OCI-LY3 (cell line): ENCODE measurements at regions not wholly inside any gene's neighbourhood (a gene's known extent, or its start where the extent isn't known, plus 50 kb on each side); places are given as distances from the start of the nearest gene placed in this dataset.
A peak's percentile ranks its signal among the peaks of the same experiment; 100 is the strongest.

Experiments
- H2AFZ ChIP-seq: fragments of 200-600, 300-600 bp; shearing (Covaris generic); 2 replicates; pipeline ENCODE4 v1.6.0; 2014; ENCODE audit warnings: antibody characterized with exemption, low read depth, low read length
- H3K27ac ChIP-seq: fragments of 200-600, 300-600 bp; sonication (generic); 2 replicates; pipeline ENCODE4 v1.5.1; 2014; ENCODE audit warnings: mild to moderate bottlenecking, low read length, moderate library complexity, mixed read lengths
- H3K27me3 ChIP-seq: fragments of 200-600, 300-600 bp; sonication (generic); 2 replicates; pipeline ENCODE4 v1.6.1; 2014; ENCODE audit warnings: low read depth, low read length, mixed read lengths
- H3K36me3 ChIP-seq: fragments of 200-600, 300-600 bp; sonication (generic); replicated peaks from 2 replicates; pipeline ENCODE3; 2014; ENCODE audit warnings: low read depth, low read length, mixed read lengths
- H3K4me1 ChIP-seq: fragments of 300-600, 200-600 bp; sonication (generic); 2 replicates; pipeline ENCODE4 v1.6.1; 2014; ENCODE audit warnings: low read length, mixed read lengths
- H3K4me2 ChIP-seq: fragments of 200-600, 300-600 bp; sonication (generic); 2 replicates; pipeline ENCODE4 v1.6.1; 2014; ENCODE audit warnings: low read length, mixed read lengths
- H3K4me3 ChIP-seq: fragments of 300-600, 200-600 bp; sonication (generic); 2 replicates; pipeline ENCODE4 v1.5.1; 2014; ENCODE audit warnings: antibody characterized with exemption, mild to moderate bottlenecking, low read length, moderate library complexity
- H3K79me2 ChIP-seq: fragments of 300-600, 200-600 bp; shearing (Covaris generic); 2 replicates; pipeline ENCODE4 v1.6.1; 2014; ENCODE audit warnings: mild to moderate bottlenecking, low read length, mixed read lengths
- H3K9ac ChIP-seq: fragments of 300-600, 200-600 bp; shearing (Covaris generic); 2 replicates; pipeline ENCODE4 v1.6.0; 2014; ENCODE audit warnings: mild to moderate bottlenecking, low read length, moderate library complexity
- H3K9me3 ChIP-seq: fragments of 200-600, 300-600 bp; shearing (Covaris generic); 2 replicates; pipeline ENCODE4 v1.6.1; 2014; ENCODE audit warnings: low read length, mixed read lengths; ENCODE audit not compliant: insufficient read depth
- H4K20me1 ChIP-seq: fragments of 200-600, 300-600 bp; sonication (generic); 2 replicates; pipeline ENCODE4 v1.6.1; 2016; ENCODE audit warnings: low read length, mixed read lengths; ENCODE audit not compliant: insufficient read depth
- EZH2phosphoT487 ChIP-seq: fragments of 200-600 bp; shearing (Covaris generic); IDR thresholded peaks from 2 replicates; pipeline ENCODE4 v1.6.1; 2018; ENCODE audit warnings: antibody characterized with exemption, mixed run types, low read depth
- TF ChIP-seq, protein P1 (sequence below): fragments of 200-600, 300-600 bp; sonication (generic); IDR thresholded peaks from 2 replicates; pipeline ENCODE4 v1.5.1; 2014; ENCODE audit warnings: antibody characterized with exemption, low read length, low read depth

DNA sequence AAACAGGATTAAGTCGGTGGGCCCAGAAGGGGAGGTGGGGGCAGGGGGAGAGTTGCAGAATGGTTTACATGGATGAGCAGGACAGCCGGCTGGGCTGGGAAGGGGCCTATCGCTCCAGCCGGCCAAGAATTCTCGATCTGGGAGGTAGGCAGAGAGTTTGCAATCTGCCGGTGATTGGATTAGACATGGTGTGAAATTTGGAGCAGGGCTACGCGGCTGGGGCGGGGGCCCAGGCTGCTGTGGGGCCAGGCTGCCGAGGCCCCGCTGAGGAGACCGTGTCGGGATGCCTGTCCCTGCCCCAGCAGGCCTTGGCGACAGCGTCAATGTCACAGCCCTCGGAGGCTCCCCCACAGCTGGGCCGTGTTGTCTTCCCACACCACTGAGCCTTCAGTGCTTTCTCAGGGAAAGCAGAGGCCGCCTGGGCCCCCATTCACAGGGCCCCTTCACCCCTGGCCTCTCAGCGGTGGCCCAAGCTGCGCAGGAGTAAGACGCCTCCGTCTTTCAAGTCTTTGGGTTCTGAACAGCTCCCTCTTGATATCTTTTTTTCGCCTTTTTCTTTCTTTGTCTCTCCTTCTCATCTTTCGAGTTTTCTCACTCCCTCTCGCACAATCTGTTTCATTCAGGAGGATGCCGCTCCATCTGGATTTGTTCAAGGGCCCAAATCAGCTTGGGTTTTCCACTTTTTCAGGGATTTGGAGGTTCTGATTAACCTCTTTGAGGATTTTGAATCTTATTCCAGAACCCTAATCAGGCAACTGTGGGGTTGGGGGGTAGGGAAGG, 117.5 kb upstream of the PARP11 start:
- Histone ChIP-seq H3K4me1 (peaks cover 20% of the 10 kb centered on the region), H2AFZ (no peak overlapping the region)
- TF ChIP-seq, protein P1, sequence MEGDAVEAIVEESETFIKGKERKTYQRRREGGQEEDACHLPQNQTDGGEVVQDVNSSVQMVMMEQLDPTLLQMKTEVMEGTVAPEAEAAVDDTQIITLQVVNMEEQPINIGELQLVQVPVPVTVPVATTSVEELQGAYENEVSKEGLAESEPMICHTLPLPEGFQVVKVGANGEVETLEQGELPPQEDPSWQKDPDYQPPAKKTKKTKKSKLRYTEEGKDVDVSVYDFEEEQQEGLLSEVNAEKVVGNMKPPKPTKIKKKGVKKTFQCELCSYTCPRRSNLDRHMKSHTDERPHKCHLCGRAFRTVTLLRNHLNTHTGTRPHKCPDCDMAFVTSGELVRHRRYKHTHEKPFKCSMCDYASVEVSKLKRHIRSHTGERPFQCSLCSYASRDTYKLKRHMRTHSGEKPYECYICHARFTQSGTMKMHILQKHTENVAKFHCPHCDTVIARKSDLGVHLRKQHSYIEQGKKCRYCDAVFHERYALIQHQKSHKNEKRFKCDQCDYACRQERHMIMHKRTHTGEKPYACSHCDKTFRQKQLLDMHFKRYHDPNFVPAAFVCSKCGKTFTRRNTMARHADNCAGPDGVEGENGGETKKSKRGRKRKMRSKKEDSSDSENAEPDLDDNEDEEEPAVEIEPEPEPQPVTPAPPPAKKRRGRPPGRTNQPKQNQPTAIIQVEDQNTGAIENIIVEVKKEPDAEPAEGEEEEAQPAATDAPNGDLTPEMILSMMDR, result no peak
- TF ChIP-seq EZH2phosphoT487, result no peak

DNA sequence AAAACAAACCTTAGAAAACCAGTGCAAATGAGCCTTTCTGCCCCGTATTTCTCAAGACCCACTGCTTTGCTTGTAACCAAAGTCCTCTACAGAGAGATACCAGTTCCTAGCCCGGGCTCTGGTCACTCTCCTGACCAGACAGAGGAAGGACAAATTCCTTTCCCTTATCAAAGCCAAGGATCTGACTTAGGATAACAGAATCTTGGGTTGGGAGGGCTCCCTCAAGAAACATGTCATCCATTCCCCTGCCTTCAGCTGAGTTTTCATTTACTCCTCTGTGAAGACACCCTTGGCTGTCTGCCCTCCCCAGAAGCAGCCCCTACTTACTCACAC, 116.0 kb upstream of the PARP11 start:
- no peak overlapping the region for H3K4me2 ChIP-seq
- no peak overlapping the region for H3K4me3 ChIP-seq
- TF ChIP-seq, protein P1, result no peak
- TF ChIP-seq EZH2phosphoT487, result no peak

More for the DNA sequence above, 117.5 kb upstream of the PARP11 start:
- Histone ChIP-seq H3K27me3 (peaks cover 39% of the 10 kb centered on the region), H3K79me2 (no peaks in the 10 kb centered on the region), H4K20me1 (no peaks in the 10 kb centered on the region), H3K9me3 (no peaks in the 10 kb centered on the region), H3K4me2 (no peak overlapping the region), H3K9ac (no peak overlapping the region), H3K4me3 (no peak overlapping the region), H3K27ac (no peak overlapping the region), H3K36me3 (no peaks in the 10 kb centered on the region)

DNA sequence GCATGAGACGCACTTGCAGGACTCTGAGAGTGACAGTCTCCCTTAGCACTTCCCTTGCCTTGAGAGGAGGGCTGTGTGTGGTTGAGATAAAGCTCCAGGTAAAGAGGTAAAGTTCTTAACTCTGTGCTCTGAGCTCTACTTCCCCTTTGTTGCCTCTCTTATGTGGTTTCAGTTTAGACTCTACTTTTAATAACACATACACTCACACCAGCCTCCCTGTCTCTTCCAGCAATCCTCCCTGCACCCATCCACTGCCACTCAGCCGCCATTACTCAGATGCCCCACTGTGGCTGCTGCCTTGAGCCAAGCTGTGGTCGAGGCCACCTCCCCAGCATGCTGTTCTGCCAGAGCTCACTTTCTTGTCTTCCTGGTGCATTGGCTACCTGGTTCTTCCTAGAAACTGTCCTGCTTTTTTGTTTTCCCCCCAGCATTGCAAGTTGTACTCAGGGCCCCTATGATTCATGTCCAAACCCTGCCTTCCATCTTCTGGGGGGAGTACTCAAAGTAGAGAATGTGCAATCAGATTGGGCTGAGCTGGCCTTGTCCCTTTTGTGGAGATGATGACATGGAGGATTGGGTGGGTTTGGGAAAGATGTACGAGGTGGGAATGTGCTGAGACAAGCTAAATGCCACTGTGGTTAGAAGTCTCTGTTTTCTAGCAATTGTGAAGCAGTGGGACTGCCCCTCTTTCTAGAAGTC, 115.5 kb upstream of the PARP11 start:
- H3K27ac ChIP-seq, result no peak overlapping the region
- peaks cover 15% of the 10 kb centered on the region for H3K4me1 ChIP-seq
- 0 out of 2 replicates have a peak, but pooled peaks cover 2% of the 10 kb centered on the region for H3K9me3 ChIP-seq
- H3K27me3 ChIP-seq, result peaks cover 32% of the 10 kb centered on the region
- no peak overlapping the region for H3K9ac ChIP-seq
- no peaks in the 10 kb centered on the region for H4K20me1 ChIP-seq
- H3K4me3 ChIP-seq, result 0 out of 2 replicates have a peak overlapping the region, but pooled peaks have one; percentile 6
- TF ChIP-seq, protein P1, result no peak
- TF ChIP-seq EZH2phosphoT487, result no peak
- peak overlapping the region; percentile 52 for H3K4me2 ChIP-seq
- H3K79me2 ChIP-seq, result no peaks in the 10 kb centered on the region
- no peak overlapping the region for H2AFZ ChIP-seq
- H3K36me3 ChIP-seq, result no peaks in the 10 kb centered on the region

More for the DNA sequence above, 116.0 kb upstream of the PARP11 start:
- H3K79me2 ChIP-seq, result no peaks in the 10 kb centered on the region
- H3K9me3 ChIP-seq, result no peaks in the 10 kb centered on the region
- H3K27ac ChIP-seq, result no peak overlapping the region
- H3K4me1 ChIP-seq, result peaks cover 15% of the 10 kb centered on the region
- H2AFZ ChIP-seq, result no peak overlapping the region
- H3K36me3 ChIP-seq, result no peaks in the 10 kb centered on the region
- H3K9ac ChIP-seq, result no peak overlapping the region
- no peaks in the 10 kb centered on the region for H4K20me1 ChIP-seq
- peaks cover 33% of the 10 kb centered on the region for H3K27me3 ChIP-seq

DNA sequence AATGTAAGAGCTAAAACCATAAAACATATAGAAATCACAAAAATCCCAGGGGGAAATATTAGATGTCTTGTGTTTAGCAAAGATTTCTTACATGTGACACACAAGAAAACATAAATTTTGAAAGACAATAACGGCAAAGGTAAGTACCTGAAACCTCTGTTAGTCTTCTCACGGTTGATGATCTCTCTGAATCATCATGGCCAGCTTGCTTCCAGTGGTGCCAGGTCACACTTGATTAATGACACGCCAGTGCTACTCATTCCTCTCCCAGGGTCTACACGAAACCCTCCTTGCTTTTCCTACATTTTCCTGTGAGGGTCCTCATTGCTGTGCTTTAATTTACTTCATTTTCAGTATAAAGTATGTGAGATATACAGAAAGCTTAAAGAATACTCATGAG, 114.4 kb upstream of the PARP11 start:
- Histone ChIP-seq H3K9ac (no peak overlapping the region), H3K79me2 (no peaks in the 10 kb centered on the region), H3K27ac (no peak overlapping the region), H3K4me2 (no peak overlapping the region), H3K36me3 (no peaks in the 10 kb centered on the region), H2AFZ (no peak overlapping the region), H3K4me1 (peaks cover 15% of the 10 kb centered on the region), H3K27me3 (peaks cover 21% of the 10 kb centered on the region), H4K20me1 (no peaks in the 10 kb centered on the region), H3K9me3 (0 out of 2 replicates have a peak, but pooled peaks cover 3% of the 10 kb centered on the region), H3K4me3 (no peak overlapping the region)
- TF ChIP-seq, protein P1, result no peak
- TF ChIP-seq EZH2phosphoT487, result no peak
